ENCODE measurements at regions not wholly inside any gene's neighbourhood (a gene's known extent, or its start where the extent isn't known, plus 50 kb on each side); places are given as distances from the start of the nearest gene placed in this dataset.

DNA sequence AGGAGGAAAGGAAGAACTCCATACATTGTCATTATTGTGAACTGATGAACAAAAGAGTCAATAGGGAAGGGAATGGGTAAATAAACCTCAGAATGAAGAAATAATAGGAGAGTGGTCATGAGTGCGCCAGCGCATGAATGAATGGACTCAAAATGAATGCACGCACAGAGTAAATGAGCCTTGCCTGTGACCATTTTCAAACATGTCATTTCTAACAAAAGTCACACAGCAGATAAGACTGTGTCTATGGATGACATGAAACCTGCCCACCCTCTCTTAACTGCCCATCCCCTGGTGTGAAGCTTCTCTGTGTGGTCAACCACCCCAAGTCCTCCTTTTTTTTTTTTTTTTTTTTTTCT is 121.1 kb upstream of the TEX51 start:
- no peak for TF ChIP-seq EZH2phosphoT487 (IDR thresholded peaks at IDR 0.05; ENCODE audit: low read depth)
- TF ChIP-seq, protein P1, sequence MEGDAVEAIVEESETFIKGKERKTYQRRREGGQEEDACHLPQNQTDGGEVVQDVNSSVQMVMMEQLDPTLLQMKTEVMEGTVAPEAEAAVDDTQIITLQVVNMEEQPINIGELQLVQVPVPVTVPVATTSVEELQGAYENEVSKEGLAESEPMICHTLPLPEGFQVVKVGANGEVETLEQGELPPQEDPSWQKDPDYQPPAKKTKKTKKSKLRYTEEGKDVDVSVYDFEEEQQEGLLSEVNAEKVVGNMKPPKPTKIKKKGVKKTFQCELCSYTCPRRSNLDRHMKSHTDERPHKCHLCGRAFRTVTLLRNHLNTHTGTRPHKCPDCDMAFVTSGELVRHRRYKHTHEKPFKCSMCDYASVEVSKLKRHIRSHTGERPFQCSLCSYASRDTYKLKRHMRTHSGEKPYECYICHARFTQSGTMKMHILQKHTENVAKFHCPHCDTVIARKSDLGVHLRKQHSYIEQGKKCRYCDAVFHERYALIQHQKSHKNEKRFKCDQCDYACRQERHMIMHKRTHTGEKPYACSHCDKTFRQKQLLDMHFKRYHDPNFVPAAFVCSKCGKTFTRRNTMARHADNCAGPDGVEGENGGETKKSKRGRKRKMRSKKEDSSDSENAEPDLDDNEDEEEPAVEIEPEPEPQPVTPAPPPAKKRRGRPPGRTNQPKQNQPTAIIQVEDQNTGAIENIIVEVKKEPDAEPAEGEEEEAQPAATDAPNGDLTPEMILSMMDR (IDR thresholded peaks at IDR 0.05; ENCODE audit: low read depth, low read length): no peak
